GM19099 (cell line): ENCODE measurements at regions not wholly inside any gene's neighbourhood (a gene's known extent, or its start where the extent isn't known, plus 50 kb on each side); places are given as distances from the start of the nearest gene placed in this dataset.

Experiments used
- POLR2A ChIP-seq: IDR thresholded peaks from 3 replicates; pipeline ENCODE4 v1.6.1; 2011; ENCODE audit warnings: low read depth; ENCODE audit not compliant: insufficient read length; ENCODE audit errors: extremely low read depth

GRCh38 chr3:87126321-87126720, 100.8 kb upstream of the CHMP2B start:
- TF ChIP-seq POLR2A = no peak

DNA sequence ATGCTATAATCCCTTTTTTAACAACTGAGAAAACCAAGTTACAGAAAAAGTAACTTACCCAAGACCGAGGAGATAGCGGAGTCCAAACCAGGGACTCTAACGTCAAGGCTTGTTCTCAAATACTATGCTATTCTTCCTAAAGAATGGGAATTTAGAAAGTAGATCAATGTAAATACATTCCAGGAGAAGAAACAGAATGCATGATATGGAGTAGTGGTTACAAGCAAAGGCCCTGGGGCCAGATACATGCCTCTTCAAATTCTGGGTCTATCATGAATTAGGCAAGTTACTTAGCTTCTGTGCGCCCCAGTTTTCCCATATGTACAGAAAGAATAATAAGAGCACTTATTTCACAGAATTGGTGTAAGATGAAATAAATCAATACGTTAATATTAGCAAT, 102.0 kb upstream of the CHMP2B start:
- no peak for TF ChIP-seq POLR2A

- TF ChIP-seq POLR2A = no peak
These were observed 104.3 kb upstream of the CHMP2B start for GRCh38 chr3:87122766-87123165.

GRCh38 chr3:87121856-87122255, 105.3 kb upstream of the CHMP2B start:
- TF ChIP-seq POLR2A = no peak

- no peak for TF ChIP-seq POLR2A
These were observed 106.2 kb upstream of the CHMP2B start for GRCh38 chr3:87120881-87121280.

- no peak for TF ChIP-seq POLR2A
These were observed 106.9 kb upstream of the CHMP2B start for GRCh38 chr3:87120236-87120635.

DNA sequence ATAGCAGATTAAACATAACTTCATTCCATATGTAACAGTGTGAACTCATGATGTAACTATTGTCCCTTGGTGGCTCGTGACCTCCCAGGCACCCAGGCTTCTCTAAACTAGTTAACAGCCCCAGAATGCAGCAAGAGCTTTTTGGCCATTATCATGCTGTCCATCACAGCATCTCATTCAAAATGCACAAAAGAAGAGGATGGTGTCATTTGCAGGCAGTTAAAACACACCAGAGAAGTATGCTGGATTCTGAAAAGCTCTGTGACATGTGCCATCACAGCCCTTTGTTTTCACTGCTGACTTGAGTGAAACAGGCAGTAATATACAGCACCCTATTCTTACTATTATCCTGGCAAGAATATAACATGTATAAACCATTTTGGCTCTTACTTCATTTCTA, 117.6 kb upstream of the CHMP2B start:
- no peak for TF ChIP-seq POLR2A

DNA sequence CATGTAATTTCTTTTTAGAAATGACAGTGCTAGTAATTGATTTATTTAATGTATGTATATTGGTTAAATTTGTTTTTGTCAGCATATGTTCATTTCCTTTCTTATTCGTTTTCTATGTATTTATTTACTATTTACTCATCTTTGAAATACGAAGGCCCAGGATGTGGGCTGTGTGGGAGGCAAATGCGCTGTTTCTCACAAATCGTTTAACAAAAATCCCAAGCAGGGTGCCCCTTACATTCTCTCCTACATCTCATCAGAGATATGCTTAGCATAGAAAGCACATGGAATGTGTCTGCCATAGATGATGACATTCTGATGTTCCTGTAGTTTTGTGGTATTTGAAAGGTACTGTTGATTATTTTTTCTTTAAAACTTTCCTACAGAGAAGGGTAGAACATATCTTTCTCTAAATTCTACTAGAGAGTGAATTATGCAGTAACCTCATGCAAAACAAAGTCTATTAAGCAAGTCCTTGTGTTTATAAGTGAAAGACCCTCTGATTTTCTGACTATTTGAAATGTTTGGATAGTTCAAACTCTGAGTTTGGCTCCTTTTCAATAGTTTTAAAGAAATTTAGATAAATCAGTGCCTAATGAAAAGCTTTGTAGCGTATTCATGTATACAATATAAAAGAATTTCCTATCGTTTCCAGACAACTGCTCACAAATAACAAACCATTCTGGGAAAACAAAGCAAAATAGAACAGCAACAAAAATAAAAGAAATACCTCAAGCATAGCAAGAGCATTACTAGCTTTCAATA, 111.1 kb upstream of the VGLL3 start:
- TF ChIP-seq POLR2A = no peak

- no peak for TF ChIP-seq POLR2A
These were observed 99.7 kb upstream of the VGLL3 start for GRCh38 chr3:87090631-87091030.

- TF ChIP-seq POLR2A = peak; percentile 22
These were observed 98.3 kb upstream of the VGLL3 start for GRCh38 chr3:87088993-87089841.

DNA sequence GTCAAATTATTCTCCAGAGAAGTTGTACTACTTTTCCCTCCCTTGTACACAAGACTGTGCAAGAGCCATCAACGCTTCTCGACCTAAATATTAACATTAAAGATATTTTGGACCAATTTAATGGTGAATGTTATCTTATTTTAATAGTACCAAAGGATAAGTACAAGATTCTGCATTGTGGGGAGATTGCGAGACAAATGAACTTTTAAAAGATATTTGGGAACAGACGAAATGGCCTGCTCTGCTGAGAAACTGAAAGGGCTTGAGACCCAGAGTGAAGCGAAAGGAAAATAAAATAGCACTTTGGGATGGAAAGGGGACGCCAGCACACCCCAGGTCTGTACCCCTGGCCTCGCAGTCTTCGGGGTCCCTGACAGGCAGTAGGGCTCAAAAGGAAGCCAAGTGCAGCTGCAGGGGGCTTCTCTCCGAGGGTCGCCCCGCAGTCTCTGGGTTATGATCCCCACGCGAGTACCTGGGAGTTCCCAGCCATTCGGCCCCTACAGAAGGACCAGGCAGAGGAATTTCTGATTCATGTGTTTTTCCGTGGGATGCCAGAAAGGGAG, 97.6 kb upstream of the VGLL3 start:
- TF ChIP-seq POLR2A = no peak

GRCh38 chr3:87084868-87085267, 93.9 kb upstream of the VGLL3 start:
- no peak for TF ChIP-seq POLR2A

- TF ChIP-seq POLR2A = no peak
These were observed 92.0 kb upstream of the VGLL3 start for GRCh38 chr3:87082796-87083440.

GRCh38 chr3:87077355-87077754, 86.4 kb upstream of the VGLL3 start:
- no peak for TF ChIP-seq POLR2A

DNA sequence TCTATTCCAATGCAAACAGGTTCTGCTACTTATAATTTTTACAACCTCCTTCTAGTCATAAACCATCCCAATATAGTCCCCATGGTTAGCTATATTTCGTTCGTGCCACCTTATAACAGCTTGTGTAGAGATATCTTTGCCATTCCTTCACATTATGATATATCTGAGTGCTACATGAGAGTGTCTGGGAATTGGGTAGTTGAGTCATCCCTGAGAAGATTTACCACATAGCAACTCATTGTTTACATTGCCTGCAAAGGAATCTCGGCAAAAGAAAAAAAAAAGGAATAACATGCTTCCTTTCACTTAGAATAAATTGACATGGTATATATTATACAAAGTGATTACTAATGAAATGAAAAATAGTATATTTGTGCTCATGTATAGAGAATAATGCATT, 86.0 kb upstream of the VGLL3 start:
- TF ChIP-seq POLR2A = no peak
